PC-3 (cell line): ENCODE measurements at regions not wholly inside any gene's neighbourhood (a gene's known extent, or its start where the extent isn't known, plus 50 kb on each side); places are given as distances from the start of the nearest gene placed in this dataset.

ENCODE experiments used
- EZH2 ChIP-seq: fragments of 300-600 bp; sonication (generic); IDR thresholded peaks from one replicate; pipeline ENCODE4 v1.6.1; 2017; ENCODE audit warnings: antibody characterized with exemption, mild to moderate bottlenecking, low read length; ENCODE audit not compliant: unreplicated experiment
- EZH2phosphoT487 ChIP-seq: fragments of 300-600 bp; sonication (generic); IDR thresholded peaks from 2 replicates; pipeline ENCODE4 v1.6.1; 2018; ENCODE audit warnings: mild to moderate bottlenecking, antibody characterized with exemption, low read length, borderline replicate concordance
- TF ChIP-seq, protein P1 (sequence below): fragments of 300-600 bp; sonication (generic); conservative IDR thresholded peaks from 2 replicates; pipeline ENCODE4 v1.5.1; 2017; ENCODE audit warnings: antibody characterized with exemption, low read depth, mild to moderate bottlenecking, low read length

DNA sequence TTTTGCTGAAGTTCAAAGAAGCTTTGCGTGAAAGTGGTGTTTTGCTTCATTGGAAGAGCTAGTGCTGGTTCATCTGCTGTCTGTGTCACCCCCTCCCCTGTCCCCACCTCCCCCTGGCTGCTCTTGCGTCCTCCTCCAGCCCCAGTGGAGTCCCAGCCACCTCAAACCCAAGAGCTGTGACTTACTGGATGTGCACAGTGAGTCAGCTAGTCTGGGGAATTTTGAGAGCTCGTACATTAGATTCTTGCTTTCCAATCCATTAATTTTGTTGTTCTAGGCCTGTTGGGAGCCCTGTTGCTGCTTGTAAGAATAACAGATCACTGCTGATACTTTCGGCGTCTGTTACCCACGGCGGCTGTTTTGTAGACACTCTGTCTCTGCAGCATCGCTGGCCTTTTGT, 412.1 kb downstream of the TSN start:
- TF ChIP-seq, protein P1, sequence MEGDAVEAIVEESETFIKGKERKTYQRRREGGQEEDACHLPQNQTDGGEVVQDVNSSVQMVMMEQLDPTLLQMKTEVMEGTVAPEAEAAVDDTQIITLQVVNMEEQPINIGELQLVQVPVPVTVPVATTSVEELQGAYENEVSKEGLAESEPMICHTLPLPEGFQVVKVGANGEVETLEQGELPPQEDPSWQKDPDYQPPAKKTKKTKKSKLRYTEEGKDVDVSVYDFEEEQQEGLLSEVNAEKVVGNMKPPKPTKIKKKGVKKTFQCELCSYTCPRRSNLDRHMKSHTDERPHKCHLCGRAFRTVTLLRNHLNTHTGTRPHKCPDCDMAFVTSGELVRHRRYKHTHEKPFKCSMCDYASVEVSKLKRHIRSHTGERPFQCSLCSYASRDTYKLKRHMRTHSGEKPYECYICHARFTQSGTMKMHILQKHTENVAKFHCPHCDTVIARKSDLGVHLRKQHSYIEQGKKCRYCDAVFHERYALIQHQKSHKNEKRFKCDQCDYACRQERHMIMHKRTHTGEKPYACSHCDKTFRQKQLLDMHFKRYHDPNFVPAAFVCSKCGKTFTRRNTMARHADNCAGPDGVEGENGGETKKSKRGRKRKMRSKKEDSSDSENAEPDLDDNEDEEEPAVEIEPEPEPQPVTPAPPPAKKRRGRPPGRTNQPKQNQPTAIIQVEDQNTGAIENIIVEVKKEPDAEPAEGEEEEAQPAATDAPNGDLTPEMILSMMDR, result no peak
- TF ChIP-seq EZH2 (no peak), EZH2phosphoT487 (no peak)
